Pancreas (tissue), 10 donors: ENCODE measurements at regions not wholly inside any gene's neighbourhood (a gene's known extent, or its start where the extent isn't known, plus 50 kb on each side); places are given as distances from the start of the nearest gene placed in this dataset.

ENCODE experiments used
- ATAC-seq, 4 donors: fragments of 200-7000 bp; cut with Tn5 transposase; one replicate each; pipeline versions ENCODE4 v1.8.0 to v1.9.1; 2020; ENCODE audit warnings: mild to moderate bottlenecking in 4 of 4, moderate library complexity in 4 of 4
- DNase-seq, 6 donors: peaks; one replicate each; pipeline ENCODE4 v3.0.0-alpha.2; 2020
- FAIRE-seq: peaks from 2 replicates; lab custom pipeline; 2012; peaks lifted over from hg19 to GRCh38; lab: Jason Lieb, UNC
- H3K27ac ChIP-seq, 4 donors: fragments of 200-600 bp; sonication (generic); 1 replicate in 3 of 4; 2 replicates in 1 of 4; pipeline versions ENCODE4 v1.5.0 to v1.8.0; 2020
- H3K27me3 ChIP-seq, 4 donors: fragments of 200-600 bp; one replicate each; pipeline ENCODE4 v1.8.0; 2021
- H3K36me3 ChIP-seq, 3 donors: fragments of 200-600 bp; sonication (generic) in 1 of 3; one replicate each; pipeline versions ENCODE4 v1.5.0 to v1.8.0; 2020 to 2021
- H3K4me1 ChIP-seq, 3 donors: fragments of 200-600 bp; one replicate each; pipeline ENCODE4 v1.8.0; 2021
- H3K4me3 ChIP-seq, 4 donors: fragments of 200-600 bp; sonication (generic) in 2 of 4; one replicate each; pipeline versions ENCODE4 v1.5.0 to v1.8.0; 2020 to 2021
- H3K9me3 ChIP-seq, 4 donors: fragments of 200-600 bp; one replicate each; pipeline ENCODE4 v1.8.0; 2021
- CTCF ChIP-seq, 4 donors: fragments of 200-600 bp; sonication (generic) in 3 of 4; IDR thresholded peaks; one replicate each; pipeline versions ENCODE4 v1.5.0 to v1.8.0; 2021; ENCODE audit warnings: antibody characterized with exemption in 4 of 4
- WGBS, 2 donors: extraction: QIAGEN DNeasy Blood & Tissue Kit; methylation state at CpG; one replicate each; pipeline ENCODE4 v1.1.7; 2013; 5-methylcytosine and 5-hydroxymethylcytosine counted together
- intact Hi-C, 3 donors: fragments of 100-400 bp; cut with DNase I; formaldehyde crosslinking; loops; one replicate each; pipeline versions ENCODE4 v1.11.1 to v1.14.2; 2022
- donor health status: healthy with polysubstance abuse.
- donor health status: DM: no; HTN: no; CAD: no; lungs with moderate emphysema.
- donor health status: DM: no; HTN: no; CAD: no.
- donor health status: control.
- donor health status: control.
- donor health status: Bipolar disorder and iron deficiency.
- donor health status: DM: yes; HTN: yes; CAD: no.
- donor health status: DM: no; HTN: no; CAD: no.
- donor health status: DM: no; HTN: no; CAD: no.
- donor health status: DM: yes; HTN: yes; CAD: no.

- no peaks in the 10 kb centered on the region for H3K9me3 ChIP-seq
- no peak overlapping the region for H3K4me3 ChIP-seq
- TF ChIP-seq CTCF (IDR thresholded peaks at IDR 0.05), result no peak
- no peaks in the 10 kb centered on the region for H3K36me3 ChIP-seq
- H3K27me3 ChIP-seq, result no peaks in the 10 kb centered on the region
- ATAC-seq (no peak), FAIRE-seq (no peak), DNase-seq (no peak)
- intact Hi-C loops, result no loop called here
- no peak overlapping the region for H3K27ac ChIP-seq
- no peaks in the 10 kb centered on the region for H3K4me1 ChIP-seq
- WGBS, 2 donors, result 79 to 89% methylated on average over 18 of the region's 18 CpGs
Measured at GRCh38 chr17:73863761-73864535, 219.7 kb upstream of the SDK2 start.

- FAIRE-seq, result no peak
- ATAC-seq, result no peak
- no peak overlapping the region for H3K27ac ChIP-seq
- H3K4me3 ChIP-seq, result no peak overlapping the region
- H3K4me1 ChIP-seq, result no peaks in the 10 kb centered on the region
- no peak for DNase-seq
- no peaks in the 10 kb centered on the region for H3K9me3 ChIP-seq
- 62 to 72% methylated on average over 12 of the region's 12 CpGs for WGBS, 2 donors
- no peak for TF ChIP-seq CTCF (IDR thresholded peaks at IDR 0.05)
- H3K27me3 ChIP-seq, result no peaks in the 10 kb centered on the region
- intact Hi-C loops, result no loop called here
- no peaks in the 10 kb centered on the region for H3K36me3 ChIP-seq
Measured at GRCh38 chr17:73865831-73866230, 221.6 kb upstream of the SDK2 start.

GRCh38 chr17:73867056-73867455 lies 222.8 kb upstream of the SDK2 start:
- Histone ChIP-seq H3K4me3 (no peak overlapping the region), H3K27me3 (no peaks in the 10 kb centered on the region), H3K27ac (no peak overlapping the region), H3K9me3 (no peaks in the 10 kb centered on the region), H3K4me1 (no peaks in the 10 kb centered on the region), H3K36me3 (no peaks in the 10 kb centered on the region)
- WGBS, 2 donors, result 64 to 80% methylated on average over 12 of the region's 12 CpGs
- no peak for ATAC-seq
- DNase-seq, result no peak
- intact Hi-C loops, result no loop called here
- FAIRE-seq, result no peak
- TF ChIP-seq CTCF (IDR thresholded peaks at IDR 0.05), result no peak

- Histone ChIP-seq H3K36me3 (no peaks in the 10 kb centered on the region), H3K27me3 (no peaks in the 10 kb centered on the region), H3K9me3 (no peaks in the 10 kb centered on the region), H3K4me1 (no peaks in the 10 kb centered on the region), H3K27ac (no peak overlapping the region), H3K4me3 (no peak overlapping the region)
- intact Hi-C loops, result no loop called here
- DNase-seq (no peak), ATAC-seq (no peak), FAIRE-seq (no peak)
- WGBS, 2 donors, result 69 to 78% methylated on average over 6 of the region's 6 CpGs
- TF ChIP-seq CTCF (IDR thresholded peaks at IDR 0.05), result no peak
Measured at GRCh38 chr17:73870068-73870467, 225.8 kb upstream of the SDK2 start.

- intact Hi-C loops, result no loop called here
- no peak for TF ChIP-seq CTCF (IDR thresholded peaks at IDR 0.05)
- H3K4me3 ChIP-seq, result no peak overlapping the region
- no peak overlapping the region for H3K27ac ChIP-seq
- 74 to 100% methylated on average over 1 of the region's 1 CpG for WGBS, 2 donors
- H3K36me3 ChIP-seq, result no peaks in the 10 kb centered on the region
- H3K27me3 ChIP-seq, result no peaks in the 10 kb centered on the region
- DNase-seq (no peak), ATAC-seq (no peak), FAIRE-seq (no peak)
- H3K4me1 ChIP-seq, result no peaks in the 10 kb centered on the region
- no peaks in the 10 kb centered on the region for H3K9me3 ChIP-seq
Measured at GRCh38 chr17:73870473-73870872, 226.2 kb upstream of the SDK2 start.
